Choroid plexus epithelial cell (primary cell): ENCODE measurements at regions not wholly inside any gene's neighbourhood (a gene's known extent, or its start where the extent isn't known, plus 50 kb on each side); places are given as distances from the start of the nearest gene placed in this dataset.

Source experiments
- DNase-seq: peaks from one replicate; pipeline ENCODE4 v3.0.0-alpha.2; 2010; ENCODE audit warnings: low read depth
- H3K4me3 ChIP-seq: 2 replicates; pipeline ENCODE4 v1.5.1; 2011; ENCODE audit warnings: low read depth, mild to moderate bottlenecking, control low read depth, low read length, moderate library complexity
- CTCF ChIP-seq: conservative IDR thresholded peaks from 2 replicates; pipeline ENCODE4 v1.5.1; 2011; ENCODE audit warnings: low read depth, mild to moderate bottlenecking, control low read depth, inconsistent platforms, low read length, moderate library complexity

DNA sequence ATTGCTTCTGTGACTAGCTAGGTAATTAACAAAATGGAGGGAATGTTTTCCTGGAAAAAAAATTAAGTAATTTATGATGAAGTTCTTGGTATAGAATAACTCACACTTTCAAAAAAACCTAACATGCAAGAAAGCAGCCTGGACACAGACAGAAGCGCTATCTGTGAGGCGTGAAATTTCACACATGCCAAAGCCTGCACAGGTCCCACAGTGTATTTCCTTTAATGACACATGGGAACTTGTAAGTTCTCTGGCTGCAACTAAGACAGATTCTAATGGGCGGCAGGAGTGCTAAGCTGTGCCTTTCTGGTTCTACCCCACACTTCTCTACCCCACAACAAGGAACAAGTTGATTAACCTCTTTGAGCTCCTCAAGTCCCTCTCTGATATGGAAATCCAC lies 84.9 kb upstream of the NEO1 start:
- DNase-seq, result no peak
- H3K4me3 ChIP-seq, result no peak overlapping the region
- no peak for TF ChIP-seq CTCF

- no peak overlapping the region for H3K4me3 ChIP-seq
- no peak for TF ChIP-seq CTCF
- DNase-seq, result no peak
Observed at GRCh38 chr15:72966641-72967040, 85.6 kb upstream of the NEO1 start.

GRCh38 chr15:72965671-72966070 lies 86.6 kb upstream of the NEO1 start:
- DNase-seq, result no peak
- TF ChIP-seq CTCF, result no peak
- no peak overlapping the region for H3K4me3 ChIP-seq

GRCh38 chr15:72964542-72964941 lies 87.7 kb upstream of the NEO1 start:
- no peak for TF ChIP-seq CTCF
- DNase-seq, result no peak
- no peak overlapping the region for H3K4me3 ChIP-seq

DNA sequence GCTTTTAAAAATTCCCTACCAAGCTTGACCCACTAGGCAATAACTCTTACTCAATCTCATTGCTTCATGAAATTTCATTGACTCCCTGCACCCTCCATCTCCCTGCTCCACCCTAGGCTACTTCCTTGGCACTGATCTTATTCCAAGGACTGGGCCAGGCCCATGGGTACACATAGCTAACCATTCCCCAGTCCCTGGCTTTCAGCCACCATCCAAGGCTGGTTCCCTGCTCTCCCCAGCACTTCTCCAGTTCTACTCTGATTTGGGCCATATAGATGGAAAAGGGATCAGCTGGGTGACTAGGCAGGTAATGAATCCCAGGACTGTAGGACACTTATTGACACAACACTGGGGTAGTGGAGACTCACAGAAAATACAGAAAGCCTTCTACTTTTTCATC lies 88.1 kb upstream of the NEO1 start:
- TF ChIP-seq CTCF, result no peak
- no peak for DNase-seq
- no peak overlapping the region for H3K4me3 ChIP-seq

DNA sequence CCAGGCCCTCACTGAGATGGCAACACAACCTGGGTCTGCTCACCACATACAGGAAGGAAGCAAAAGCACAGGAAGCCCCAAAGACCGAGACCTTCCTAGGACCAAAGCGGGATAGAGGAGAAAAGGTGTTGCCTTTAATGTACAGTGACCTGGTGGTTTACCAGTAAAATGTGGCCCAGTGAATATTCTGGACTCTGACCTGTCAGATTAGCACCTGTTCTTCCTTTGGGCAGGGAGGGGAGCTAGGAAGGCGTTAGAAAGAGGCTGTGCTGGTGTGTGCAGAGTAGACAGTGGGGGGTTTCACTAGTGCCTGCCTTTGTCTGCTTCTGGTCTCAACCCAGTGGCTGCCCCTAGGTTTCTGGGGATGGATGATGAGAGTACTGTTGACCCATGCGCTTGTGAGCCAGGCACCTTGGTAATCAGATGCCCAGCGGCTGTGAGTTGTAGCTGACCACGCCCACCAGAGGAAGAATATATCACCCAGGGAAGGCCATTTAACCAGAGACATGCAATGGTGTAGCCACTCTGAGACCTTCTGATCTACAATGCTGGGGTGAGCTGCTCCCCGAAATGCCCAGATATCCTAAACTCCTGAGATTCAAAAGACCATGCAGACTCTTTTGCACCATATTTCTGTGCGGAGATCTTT lies 90.1 kb upstream of the NEO1 start:
- no peak for TF ChIP-seq CTCF
- no peak overlapping the region for H3K4me3 ChIP-seq
- no peak for DNase-seq

DNA sequence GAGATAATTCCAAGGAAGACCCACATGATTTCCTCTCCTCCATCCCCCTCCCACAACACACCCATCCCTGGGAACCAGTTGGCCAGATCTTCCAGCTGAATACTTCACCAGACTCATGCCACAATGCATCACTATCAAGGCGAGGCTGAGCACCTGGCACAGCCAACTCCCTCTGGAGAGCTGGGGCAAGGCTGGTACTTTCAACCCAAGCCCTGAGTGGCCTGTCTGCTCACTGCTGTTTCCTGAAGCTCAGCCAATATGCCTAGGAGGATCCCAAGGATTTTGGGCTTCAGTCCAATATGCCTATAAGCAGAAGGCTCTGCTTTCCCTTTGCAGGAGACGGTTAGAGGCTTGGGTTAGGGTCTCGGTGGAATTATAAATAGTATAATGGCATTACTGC lies 90.9 kb upstream of the NEO1 start:
- DNase-seq, result no peak
- TF ChIP-seq CTCF, result no peak
- no peak overlapping the region for H3K4me3 ChIP-seq
